Stimulated activated CD8-positive, alpha-beta memory T cell treated with anti-CD3 and anti-CD28 coated beads, Interleukin-15, amount 100 ng/mL, for 48 hours (primary cell): ENCODE measurements at regions not wholly inside any gene's neighbourhood (a gene's known extent, or its start where the extent isn't known, plus 50 kb on each side); places are given as distances from the start of the nearest gene placed in this dataset.
A peak's percentile ranks its signal among the peaks of the same experiment; 100 is the strongest.

Experiments
- DNase-seq, 2 donors: peaks; one replicate each; pipeline ENCODE4 v3.0.0-alpha.2; 2020; ENCODE audit warnings: low read depth in 2 of 2

DNA sequence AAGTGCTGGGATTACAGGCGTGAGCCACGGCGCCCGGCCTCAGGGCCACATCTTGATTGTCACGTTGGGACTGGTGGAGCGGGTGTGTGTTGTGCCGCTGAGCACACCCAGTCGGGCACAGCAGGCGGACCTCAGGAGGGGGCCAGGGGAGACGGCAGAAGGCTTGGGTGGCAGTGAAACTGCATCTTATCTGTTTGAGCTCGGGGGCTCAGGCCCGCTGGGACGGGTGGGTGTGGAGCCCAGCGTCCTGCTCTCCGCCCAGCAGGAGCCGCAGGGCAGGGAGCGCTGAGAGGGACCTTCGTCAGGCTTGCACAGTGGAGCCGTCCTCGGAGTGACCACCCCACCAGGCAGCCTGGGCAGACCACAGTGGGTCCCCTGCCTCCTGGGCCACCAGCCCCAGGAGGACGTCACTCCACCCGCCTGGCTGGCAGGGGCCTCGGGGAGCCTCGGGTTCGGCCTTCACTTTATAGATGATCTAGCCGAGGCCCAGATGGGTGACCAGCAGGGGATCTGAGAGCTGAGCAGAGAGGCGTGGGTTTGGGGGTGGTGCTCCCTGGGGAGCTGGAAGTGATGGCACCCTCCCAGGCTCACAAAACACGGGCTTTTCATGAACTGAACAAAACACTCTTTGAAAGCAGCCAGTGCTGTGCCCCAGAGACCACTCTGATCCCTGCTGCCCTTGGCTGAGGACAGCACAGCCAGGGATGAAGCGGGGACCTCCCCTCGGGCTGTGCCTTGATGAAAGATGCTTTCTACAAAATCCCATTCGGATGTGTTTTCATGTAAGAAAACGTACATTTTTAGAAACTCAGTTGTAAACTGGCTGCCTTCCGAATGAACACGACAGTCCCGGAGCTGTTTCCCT, 181.1 kb downstream of the SEC14L1 start:
- no peak for DNase-seq

DNA sequence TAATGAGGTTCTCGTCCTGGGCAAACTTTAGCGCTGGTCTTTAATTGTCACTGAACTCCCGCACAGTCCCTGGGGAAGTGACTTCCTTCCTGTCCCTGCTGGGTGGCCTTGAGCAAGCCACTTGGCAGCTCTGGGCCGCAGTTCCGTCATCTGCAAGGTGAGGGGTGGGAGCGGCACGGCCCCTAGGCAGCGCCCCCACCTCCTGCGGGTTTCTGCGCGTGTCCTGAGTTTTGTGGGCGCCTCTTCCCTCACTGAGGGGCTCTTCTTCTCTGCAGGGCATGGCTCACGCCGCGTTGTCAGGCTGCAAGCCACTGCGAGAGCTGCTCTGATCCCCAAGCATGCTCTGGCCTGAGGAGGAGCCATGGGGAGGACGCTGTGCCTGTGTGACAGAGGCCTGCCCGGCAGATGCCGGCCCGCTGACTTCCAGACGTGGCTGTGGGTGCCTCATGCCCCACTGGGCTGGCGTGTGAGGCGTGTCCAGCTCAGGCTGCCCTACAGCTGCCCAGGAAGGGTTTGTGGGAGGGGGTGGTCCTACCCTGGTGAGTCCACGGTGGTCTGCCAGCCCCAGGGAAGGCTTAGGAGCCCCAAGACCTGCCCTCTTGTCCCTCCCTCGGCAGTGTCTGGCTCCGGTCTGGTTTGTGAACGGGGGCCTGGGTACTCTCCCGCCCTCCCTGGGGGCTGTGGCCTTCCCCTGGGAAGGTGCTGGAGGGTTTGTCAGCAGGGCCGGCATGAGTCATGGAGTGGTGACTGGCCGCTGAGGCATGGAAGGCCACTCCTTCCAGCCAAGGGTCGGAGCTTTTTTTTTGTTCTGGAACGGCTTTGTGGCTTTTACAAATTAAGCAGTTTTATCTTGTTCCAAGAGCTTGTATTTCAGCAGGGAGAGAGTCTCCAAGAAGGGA, 182.0 kb downstream of the SEC14L1 start:
- DNase-seq = no peak

DNA sequence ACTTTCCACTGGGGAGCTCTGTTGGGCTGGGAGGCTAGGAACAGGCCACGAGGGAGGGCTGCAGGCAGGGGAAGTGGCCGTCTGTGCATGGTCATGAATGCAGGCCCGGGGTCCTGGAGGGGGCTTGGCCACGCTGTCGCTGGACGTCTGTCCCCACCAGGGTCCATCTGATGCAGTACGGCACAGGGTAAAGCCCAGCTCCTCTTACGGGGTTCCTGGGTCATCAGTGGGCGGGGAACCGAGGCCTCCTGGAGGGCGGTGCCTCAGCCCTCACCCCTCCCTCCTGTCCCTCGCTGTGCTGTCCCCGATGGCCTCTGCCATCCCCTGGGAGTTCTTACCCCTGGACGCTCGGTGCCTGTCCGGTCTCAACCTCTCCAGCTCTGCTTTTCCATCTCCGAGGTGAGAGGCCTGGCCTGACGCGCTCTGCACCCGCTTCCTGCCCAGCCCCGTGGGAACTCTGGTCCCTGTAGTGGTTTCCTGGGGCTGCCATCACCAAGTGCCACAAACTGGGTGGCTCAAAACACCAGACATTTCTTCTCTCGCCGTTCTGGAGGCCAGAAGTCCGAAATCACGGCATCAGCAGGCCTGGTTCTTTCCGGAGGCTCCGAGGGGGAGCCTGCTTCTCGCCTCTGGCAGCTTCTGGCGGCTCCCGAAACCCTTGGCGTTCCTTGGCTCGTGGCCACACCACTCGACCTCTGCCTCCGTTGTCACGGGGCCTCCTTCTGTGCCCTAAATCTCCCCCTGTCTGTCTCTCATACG, 182.8 kb downstream of the SEC14L1 start:
- DNase-seq = no peak

DNA sequence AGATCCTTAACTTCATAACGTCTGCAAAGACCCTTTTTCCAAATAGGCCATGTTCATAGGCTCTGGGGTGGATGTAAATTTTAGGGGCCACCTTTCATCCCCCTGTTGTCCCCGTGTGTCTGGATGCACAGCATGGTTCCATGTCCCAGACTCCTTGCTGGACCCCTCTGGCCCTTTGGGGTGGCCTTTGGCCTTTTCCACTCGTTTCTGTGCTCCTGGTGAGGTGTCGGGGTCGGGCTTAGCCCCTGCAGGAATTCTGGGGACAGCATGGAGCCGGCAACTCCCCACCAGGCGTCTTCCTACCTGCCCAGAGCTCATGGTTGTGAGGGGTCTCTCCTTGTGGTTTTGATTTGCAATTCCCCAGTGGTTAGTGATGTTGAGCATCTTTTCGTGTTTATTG, 183.5 kb downstream of the SEC14L1 start:
- no peak for DNase-seq

DNA sequence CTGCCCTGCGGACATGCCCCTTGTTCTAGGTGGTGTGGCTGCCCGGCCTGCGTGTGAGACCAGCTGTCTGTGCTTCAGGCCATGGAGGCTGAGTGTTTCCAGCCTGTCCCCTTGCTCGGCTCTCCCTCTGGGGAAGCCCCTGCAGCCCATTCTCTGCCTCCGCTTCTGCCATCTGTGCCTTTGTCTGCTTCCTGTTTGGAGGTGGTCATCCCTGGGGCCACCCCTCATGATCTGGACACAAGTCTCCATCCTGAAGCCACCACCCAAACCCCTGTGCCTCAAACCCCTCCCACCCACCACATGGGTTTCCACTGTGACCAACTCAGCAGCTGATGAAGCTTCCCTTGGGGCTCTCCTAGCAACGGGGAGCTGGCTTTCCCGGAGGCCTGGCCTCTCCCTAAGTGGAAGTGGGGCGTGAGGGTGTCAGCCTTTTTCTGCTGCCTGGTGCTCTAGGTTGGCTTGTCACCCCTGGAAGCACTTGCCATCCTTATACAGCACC, 184.9 kb downstream of the SEC14L1 start:
- DNase-seq = no peak

DNA sequence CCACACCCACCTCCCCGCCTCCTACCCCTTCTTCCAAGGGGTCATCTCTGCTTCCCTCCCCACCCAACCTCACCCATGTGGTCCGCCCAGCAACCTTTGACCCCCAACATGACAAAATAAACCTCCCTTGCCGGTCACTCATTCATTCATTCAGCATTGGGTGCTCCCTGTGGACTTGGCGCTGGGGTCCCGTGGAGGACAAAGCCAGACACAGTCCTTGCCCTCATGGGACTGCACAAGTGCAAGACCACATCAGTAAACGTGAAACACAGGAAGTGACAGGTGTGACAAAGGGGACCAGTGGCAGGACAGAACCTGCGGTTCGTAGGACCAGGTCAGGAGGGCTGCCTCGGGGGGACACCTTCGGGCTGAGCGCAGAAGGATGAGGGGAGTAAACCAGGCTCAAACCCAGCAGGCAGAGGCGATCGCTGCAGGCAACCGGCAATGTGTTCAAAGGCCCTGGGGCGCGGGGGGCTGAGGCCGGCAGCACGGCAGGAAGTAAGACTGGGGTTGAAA, 185.4 kb downstream of the SEC14L1 start:
- no peak for DNase-seq

DNA sequence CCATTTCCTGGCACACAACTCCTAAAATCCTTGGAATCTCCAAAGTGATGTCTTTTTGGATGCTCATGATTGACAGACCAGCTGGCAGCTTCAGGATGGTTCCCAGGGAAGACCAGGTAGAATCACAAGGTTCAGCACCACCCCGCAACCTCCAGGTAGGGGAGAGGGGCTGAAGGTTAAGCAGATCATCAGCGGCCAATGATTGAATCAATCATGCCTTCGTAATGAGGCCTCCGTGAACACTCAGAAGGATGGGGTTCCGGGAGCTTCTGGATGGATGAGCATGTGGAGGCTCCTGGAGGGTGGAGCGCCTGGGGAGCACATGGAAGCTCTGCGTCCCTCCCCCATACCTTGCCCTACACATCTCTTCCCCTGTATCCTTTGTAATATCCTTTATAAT, 185.9 kb downstream of the SEC14L1 start:
- DNase-seq = no peak

DNA sequence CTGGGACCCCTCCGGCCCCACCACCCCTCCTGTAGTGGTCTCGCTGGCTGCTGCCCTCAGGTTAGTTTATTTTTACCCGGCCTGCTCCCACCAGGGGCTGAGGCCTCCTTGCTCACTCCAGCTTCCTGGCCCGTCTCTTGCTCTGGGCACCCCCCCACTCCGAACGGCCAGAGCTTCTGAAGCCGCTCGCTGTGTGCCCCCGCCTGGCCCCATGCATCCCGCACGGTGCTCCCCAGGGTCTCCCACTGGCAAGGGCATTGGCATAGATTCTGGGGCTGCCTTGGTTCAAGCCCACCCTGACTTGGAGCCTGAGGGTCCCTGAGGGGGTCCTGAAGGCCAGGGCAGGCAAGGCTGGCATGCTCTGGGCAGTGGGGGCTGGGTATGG, 186.4 kb downstream of the SEC14L1 start:
- DNase-seq = no peak

DNA sequence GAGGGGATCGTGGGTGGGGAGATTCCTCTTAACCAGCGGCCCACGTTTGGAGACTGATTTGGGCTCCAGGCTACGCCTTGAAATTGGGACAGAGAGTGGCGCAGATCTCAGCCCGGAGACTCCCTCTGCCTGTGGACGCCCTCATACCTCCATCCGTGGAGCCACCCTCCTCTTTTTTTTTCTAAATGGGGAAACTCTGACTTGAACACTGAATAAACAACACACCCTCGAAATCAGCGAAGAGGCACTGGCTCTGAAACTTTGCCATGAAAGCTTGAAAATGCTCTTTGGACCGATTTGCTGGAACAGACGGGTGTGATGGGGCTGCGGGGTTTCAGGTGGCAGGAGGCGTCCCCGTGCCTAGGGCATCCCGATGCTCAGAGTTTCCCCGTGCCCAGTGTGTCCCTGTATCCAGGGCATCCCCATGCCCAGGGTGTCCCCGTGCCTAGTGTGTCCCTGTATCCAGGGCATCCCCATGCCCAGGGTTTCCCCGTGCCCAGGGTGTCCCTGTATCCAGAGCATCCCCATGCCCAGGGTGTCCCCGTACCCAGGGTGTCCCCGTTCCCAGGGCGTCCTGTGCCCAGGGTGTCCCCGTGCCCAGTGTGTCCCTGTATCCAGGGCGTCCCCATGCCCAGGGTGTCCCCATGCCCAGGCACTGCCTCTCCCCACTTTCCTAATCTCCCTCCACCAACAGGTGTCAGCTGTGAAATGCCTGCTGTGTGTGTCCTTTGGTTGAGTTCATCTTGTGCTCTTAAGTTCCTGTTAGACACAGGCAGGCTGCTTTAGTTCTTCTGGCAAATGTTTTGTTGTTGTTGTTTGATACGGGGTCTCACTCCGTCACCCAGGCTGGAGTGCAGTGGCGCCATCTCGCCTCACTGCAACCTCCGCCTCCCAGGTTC, 187.0 kb downstream of the SEC14L1 start:
- DNase-seq = no peak

DNA sequence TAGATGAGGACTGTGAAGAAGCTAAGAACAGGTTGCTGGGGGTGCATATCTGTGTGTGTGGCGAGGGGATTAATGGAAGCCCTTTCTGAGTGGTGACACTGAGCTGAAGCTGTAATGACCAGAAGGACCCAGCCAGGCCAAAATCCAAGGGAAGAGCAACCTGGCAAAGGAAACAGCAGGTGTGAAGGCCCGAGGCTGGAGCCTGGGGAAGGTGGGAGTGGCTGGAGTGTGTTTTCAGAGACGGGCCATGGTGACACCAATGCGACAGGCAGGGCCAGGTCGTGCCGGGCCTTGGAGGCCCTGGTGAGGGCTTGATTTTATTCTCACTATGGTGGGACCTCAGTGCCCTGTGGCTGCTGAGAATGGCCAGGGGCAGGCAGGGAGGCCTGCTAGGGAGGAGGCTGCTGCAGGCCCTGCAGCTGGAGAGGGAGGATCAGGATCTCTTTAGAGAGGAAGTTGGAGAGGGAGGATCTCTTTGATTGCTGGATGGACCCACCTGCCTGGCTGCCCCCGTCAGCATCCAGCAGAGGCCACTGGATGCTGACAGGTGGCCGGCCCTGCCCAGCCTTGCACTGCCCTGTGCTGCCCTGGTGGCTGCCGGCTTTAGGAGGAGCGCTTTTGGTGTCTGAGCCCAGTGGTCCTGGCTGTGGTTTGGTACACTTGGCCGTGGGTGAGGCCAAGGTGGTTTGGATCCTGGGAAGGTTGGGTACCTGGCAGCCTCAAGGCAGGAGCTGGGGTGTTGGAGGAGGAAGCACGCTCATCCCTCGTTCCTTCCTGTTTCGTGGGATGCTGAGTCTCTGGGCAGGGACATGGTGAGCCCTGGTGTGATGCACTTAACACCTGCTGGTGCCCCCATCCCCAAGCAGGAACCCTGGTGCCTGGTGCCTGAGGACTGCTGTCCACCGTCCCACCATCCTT, 188.3 kb downstream of the SEC14L1 start:
- DNase-seq = no peak

DNA sequence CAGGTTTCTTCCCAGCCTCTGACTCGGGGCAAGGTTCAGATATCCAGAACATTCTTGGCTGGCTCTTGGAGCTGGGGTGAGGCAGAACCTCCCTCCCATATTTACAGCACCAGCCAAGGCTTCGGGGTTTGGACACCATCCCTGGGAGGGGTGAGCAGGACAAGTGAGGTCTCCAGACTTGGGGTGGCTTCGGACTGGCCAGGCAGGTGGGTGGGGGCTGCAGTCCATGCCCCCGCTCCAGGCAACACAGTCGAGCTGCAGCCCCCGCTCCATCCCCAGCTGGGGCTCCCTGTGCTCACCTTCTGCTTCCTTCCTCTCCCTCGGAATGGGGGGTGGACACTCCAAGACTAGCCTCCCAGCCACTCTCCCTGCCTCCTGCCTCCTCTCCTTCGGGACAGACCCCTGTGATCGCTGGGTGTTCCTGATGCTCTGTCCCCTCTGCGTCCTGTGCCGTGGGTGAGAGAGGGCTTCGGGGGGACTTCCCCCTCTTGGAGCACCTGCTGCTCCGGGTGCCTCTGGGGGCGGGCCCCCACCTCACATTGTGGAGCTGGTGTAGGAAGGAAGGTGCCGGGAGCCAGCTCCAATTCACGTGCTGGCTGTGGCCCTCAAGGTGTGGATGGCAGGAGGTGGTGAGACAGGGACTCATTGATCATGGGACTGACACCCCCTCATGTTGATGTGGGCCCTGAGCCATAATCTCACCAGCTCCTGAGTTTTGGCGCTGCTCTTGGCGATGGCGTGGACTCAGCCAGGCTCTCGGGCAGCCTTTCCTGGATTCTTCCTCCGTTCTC, 189.2 kb downstream of the SEC14L1 start:
- DNase-seq = no peak

DNA sequence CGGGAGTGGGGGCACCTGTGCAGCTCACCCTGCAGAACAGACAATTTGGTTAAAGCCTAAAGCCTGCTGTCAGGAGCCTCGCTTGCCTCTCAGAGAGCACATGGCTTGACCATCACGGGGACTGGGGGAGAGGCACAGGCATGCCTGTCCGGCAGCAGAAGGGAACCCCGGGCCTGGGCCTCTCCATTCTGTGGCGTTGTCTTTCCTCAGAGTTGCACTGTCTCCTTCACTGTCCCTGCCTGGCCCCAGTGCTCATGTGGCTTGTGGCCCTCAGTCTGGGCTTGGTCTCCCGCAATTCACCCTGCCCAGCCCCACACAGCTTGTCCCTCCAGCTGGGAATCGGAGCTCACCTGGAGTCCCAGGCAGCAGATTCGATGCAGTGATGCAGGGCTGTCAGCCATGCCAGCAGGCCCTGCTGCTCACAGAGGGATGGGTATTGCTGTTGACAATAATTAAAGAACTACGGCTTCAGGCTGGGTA, 189.9 kb downstream of the SEC14L1 start:
- DNase-seq = no peak

DNA sequence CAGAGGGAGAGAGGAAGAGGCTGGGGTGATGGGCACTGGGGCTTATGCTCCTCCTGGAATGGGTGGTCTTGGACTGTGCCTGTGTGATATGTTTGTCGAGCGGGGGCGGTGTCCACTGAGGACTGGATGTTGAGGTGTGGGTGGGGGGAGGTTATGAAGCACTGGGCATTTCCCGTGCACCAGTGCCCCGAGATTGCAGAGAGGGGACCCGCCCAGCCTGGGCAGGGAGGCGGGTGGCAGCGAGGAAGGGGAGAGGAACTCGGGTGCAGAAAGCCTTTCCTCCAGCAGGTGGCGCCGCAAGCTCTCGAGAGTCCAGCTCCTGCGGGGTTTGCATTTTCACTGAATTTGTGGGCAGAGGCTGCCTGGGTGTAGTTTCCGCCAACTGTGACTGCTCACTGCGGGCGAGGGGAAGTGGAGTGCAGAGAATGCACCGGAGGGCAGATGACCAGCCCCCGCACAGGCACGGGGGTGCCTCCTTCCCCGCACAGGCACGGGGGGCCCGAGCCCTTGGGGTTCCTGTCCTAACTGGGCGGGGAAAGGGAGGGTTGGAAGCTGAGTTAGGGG, 190.6 kb downstream of the SEC14L1 start:
- DNase-seq = peak; percentile 83 to 84

DNA sequence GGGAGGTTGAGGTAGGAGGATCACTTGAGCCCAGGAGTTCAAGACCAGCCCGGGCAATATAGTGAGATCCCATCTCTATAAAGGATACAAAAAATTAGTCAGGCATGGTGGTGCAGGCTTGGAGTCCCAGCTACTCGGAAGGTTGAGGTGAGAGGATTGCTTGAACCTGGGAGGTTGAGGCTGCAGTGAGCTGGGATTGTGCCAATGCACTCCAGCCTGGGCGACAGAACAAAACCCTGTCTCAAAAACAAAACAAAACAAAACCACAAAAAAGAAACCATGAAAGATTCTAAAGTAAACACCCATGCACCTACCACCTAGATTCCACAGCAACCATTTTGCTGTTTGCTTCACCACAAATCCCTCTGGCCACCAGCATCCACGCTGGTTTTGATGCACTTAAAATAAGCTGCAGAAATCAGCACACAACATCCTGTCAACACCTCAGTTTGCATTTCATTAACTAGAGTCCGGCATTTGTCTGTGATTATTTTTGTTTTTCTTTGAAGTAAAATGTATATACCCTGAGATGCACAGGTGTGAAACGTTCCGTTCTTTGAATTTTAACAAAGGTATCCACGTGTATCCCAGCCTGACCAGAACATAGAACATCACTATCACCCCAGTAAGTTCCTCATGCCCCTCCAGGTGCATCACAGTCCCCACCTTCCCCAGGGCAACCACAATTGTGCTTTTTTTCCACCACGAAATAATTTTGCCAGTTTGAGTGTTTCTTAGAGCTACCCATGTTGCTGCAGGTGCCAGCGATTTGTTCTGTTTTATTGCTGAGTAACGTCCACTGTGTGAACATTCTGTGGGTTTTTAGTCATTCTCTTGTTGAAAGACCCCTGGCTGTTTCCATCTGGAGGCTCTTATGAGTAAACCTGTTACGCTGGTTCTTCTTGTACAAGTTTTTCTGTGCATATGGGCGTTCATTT, 191.5 kb downstream of the SEC14L1 start:
- no peak for DNase-seq

DNA sequence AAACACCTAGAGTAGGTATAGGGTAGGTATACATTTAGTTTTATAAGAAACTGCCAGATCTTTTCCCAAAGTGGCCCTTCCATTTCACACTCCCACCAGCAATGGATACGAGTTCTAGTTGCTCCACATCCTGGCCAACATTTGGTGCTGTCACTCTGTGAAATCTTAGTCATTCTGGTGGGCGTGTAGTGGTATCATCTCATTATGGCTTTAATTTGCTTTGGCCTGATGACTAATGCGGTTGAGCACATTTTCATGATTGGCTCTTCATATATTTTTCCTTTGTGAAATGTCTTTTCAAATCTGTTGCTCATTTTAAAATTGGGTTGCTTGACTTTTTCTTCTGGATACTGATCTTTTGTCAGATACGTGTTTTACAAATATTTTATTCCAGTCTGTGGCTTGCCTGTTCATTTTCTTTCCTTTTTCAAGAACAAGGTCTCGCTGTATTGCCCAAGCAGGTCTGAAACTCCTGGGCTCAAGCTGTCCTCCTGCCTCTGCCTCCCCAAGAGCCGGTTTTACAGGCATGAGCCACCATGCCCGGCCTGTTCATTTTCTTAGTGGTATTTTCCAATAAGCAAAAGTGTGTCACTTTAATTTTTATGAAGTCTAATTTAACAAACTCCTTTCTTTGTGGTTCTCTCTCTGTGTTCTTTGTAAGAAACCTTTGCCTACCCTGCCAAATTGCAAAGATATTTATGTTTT, 192.4 kb downstream of the SEC14L1 start:
- DNase-seq = no peak

DNA sequence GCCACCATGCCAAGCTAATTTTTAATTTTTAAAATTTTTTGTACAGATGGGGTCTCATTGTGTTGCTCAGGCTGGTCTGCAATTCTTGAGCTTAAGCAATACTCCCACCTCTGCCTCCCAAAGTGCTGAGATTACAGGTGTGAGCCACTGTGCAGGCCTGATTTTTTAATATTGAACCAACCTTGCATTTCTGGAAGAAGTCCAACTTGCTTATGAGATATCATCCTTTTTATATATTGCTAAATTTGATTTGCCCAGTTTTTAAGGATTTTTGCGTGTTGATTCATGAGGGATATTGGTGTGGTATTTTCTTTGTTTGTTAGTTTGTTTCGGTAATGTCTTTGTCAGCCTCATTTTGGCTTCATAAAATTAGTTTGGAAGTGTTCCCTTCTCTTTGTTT, 196.4 kb downstream of the SEC14L1 start:
- DNase-seq = no peak
